HFF-Myc (cell line): ENCODE measurements at regions not wholly inside any gene's neighbourhood (a gene's known extent, or its start where the extent isn't known, plus 50 kb on each side); places are given as distances from the start of the nearest gene placed in this dataset.

Source experiments
- DNase-seq: peaks from one replicate; pipeline ENCODE4 v3.0.0-alpha.2; 2011; ENCODE audit warnings: low read depth; ENCODE audit errors: extremely low read depth
- H3K4me3 ChIP-seq: replicated peaks from 2 replicates; pipeline ENCODE4 v1.5.1; 2011; ENCODE audit warnings: low read depth, mild to moderate bottlenecking, control low read depth, low read length
- CTCF ChIP-seq: IDR thresholded peaks from 2 replicates; pipeline ENCODE4 v1.5.1; 2012; ENCODE audit warnings: mild to moderate bottlenecking, low read depth, low read length, control low read depth; ENCODE audit errors: missing control alignments

DNA sequence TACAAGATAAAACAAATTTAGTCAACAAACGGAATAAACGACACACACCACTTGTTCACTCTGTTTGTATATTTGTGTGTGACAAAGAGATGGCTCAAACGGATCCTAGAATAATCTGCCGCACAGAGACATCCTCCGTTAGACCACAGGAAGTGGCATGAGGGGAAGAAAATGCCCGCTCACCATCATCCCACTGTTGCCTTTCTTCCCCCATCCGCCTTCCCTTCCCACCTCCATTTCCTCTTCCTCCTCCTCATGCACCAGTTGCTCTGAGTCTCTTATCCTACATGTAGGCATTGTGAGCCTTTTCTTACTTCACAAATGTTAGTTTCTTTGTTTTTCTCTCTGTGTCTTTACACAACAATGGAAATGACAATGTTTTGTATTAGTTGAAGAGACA is 228.5 kb upstream of the SMIM21 start:
- no peak for DNase-seq
- no peak overlapping the region for H3K4me3 ChIP-seq
- TF ChIP-seq CTCF = no peak

DNA sequence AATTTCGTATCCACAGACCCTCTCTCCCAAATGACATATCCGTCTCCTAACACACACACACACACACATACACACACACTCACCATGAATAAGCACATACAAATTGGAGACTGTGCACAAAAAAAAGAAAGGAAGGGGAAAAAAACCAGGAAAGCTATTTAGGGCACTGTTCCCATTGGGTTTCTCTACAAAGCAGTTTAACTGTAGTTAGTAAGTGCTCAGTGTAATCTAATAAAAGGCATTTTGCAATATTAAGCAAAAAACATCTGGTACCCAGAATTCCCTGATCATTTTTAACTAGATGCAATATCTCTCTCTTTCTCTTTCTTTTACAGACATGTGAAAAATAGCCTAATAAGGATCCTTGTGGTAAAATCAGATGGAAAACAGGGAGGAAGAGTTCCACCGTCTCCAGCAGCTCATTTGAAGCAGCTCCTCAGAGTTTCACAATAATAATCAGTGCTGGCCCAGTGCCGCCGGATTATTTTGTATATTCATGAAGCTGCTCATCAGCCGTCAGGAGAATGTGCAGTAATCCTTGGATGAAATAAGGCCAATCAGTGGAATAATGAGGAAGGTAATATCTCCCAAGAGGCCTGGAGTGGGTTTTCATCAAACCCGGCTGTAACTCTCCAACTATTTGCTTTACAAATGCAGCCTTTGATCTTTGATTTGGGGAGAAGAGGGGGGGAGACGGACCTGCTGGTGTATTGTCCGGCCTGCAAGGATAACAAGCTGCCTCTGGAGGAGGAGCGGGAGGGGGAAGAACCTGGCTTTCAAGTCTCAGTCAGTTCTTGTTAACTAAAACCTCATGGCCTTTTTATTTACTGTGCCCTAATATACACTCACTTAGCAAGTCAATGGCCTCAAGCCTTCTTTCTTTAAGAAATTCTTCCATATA is 227.6 kb upstream of the SMIM21 start:
- no peak for TF ChIP-seq CTCF
- no peak for DNase-seq
- H3K4me3 ChIP-seq = no peak overlapping the region

- TF ChIP-seq CTCF = no peak
- no peak for DNase-seq
- no peak overlapping the region for H3K4me3 ChIP-seq
Observed at GRCh38 chr18:75654386-75654785, 226.9 kb upstream of the SMIM21 start.

GRCh38 chr18:75652528-75652927 is 225.0 kb upstream of the SMIM21 start:
- no peak for DNase-seq
- TF ChIP-seq CTCF = no peak
- H3K4me3 ChIP-seq = no peak overlapping the region

GRCh38 chr18:75644871-75645270 is 217.4 kb upstream of the SMIM21 start:
- DNase-seq = no peak
- TF ChIP-seq CTCF = no peak
- H3K4me3 ChIP-seq = no peak overlapping the region

DNA sequence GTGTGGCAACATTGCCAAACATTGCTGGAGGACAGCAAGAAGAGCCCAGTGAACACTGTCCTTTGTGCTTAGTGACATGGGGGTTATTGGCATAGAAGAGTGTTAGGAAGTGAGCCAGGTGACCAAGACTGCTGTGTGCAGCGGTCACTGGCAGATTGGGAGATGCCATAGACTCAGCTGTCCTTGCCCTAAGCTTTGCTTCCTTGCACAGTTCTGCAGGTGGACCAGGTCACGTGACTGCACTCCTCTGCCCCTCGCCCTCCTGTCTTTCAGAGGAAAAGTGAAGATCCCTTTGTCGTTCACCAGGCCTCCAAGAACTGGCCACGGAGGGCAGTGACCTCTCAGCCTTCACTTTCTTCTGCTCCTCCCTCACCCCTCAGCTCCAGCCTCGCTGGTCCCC is 215.6 kb upstream of the SMIM21 start:
- DNase-seq = no peak
- no peak overlapping the region for H3K4me3 ChIP-seq
- TF ChIP-seq CTCF = no peak

- H3K4me3 ChIP-seq = no peak overlapping the region
- TF ChIP-seq CTCF = no peak
- no peak for DNase-seq
Observed at GRCh38 chr18:75639472-75639831, 211.9 kb upstream of the SMIM21 start.
